ENCODE measurements at regions not wholly inside any gene's neighbourhood (a gene's known extent, or its start where the extent isn't known, plus 50 kb on each side); places are given as distances from the start of the nearest gene placed in this dataset.

DNA sequence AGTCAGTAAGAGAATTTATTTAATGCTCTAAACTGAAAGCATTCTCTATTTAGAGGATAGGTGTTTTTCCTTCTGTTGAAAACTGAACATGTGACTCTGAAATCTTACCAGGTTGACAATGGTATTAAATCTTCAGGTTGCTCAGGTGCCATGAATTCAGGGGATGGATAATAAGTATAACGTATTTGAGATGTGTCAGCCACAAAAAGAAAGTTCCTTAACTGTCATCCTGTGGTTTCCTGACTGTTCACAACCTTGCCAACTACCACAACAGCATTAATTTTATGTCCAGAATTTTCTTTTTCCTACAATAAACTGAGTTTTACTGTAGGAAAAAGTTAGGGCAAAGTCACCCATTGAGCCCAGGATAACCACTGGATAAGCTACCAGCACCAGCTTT lies 243.3 kb upstream of the PSMD7 start:
- DNase-seq (ENCODE audit: low spot score) (no peak), ATAC-seq (ENCODE audit: low read depth) (no peak)
- Histone ChIP-seq H3K9me3 (ENCODE audit: severe bottlenecking) (no peaks in the 10 kb centered on the region), H3K27ac (ENCODE audit: poor library complexity, severe bottlenecking) (no peak overlapping the region), H3K4me3 (ENCODE audit: severe bottlenecking) (no peak overlapping the region), H3K4me1 (ENCODE audit: insufficient read depth, poor library complexity, severe bottlenecking) (no peaks in the 10 kb centered on the region), H3K27me3 (ENCODE audit: insufficient read depth, poor library complexity, severe bottlenecking) (peaks cover 5% of the 10 kb centered on the region), H3K36me3 (ENCODE audit: low read depth) (no peaks in the 10 kb centered on the region)
- TF ChIP-seq, protein P1, sequence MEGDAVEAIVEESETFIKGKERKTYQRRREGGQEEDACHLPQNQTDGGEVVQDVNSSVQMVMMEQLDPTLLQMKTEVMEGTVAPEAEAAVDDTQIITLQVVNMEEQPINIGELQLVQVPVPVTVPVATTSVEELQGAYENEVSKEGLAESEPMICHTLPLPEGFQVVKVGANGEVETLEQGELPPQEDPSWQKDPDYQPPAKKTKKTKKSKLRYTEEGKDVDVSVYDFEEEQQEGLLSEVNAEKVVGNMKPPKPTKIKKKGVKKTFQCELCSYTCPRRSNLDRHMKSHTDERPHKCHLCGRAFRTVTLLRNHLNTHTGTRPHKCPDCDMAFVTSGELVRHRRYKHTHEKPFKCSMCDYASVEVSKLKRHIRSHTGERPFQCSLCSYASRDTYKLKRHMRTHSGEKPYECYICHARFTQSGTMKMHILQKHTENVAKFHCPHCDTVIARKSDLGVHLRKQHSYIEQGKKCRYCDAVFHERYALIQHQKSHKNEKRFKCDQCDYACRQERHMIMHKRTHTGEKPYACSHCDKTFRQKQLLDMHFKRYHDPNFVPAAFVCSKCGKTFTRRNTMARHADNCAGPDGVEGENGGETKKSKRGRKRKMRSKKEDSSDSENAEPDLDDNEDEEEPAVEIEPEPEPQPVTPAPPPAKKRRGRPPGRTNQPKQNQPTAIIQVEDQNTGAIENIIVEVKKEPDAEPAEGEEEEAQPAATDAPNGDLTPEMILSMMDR (IDR thresholded peaks at IDR 0.05; ENCODE audit: poor library complexity, severe bottlenecking), result no peak

DNA sequence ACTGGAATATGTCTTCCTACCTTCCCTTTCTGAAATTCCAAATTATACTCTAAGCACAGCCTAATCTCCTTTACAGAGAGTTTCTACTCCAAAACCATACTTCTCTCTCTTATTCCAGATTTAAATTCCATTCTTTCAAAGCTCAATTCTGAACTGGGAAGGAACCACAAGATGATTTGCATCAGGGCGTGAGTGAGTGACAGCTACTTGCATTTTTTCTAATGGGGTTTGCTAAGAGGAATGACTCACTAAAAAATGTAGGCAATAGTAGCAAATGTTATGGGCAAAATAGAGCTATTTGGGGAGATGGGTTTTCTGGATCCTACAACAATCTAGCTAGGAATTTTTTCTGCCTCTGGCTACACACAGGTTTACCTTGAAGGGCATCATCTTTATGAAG lies 244.6 kb upstream of the PSMD7 start:
- 0 out of 3 replicates have a peak, but pooled peaks have one; percentile 23 for ATAC-seq (ENCODE audit: low read depth)
- H3K4me1 ChIP-seq (ENCODE audit: insufficient read depth, poor library complexity, severe bottlenecking), result no peaks in the 10 kb centered on the region
- H3K27me3 ChIP-seq (ENCODE audit: insufficient read depth, poor library complexity, severe bottlenecking), result peaks cover 13% of the 10 kb centered on the region
- no peaks in the 10 kb centered on the region for H3K36me3 ChIP-seq (ENCODE audit: low read depth)
- DNase-seq (ENCODE audit: low spot score), result no peak
- H3K4me3 ChIP-seq (ENCODE audit: severe bottlenecking), result no peak overlapping the region
- no peak overlapping the region for H3K27ac ChIP-seq (ENCODE audit: poor library complexity, severe bottlenecking)
- TF ChIP-seq, protein P1 (IDR thresholded peaks at IDR 0.05; ENCODE audit: poor library complexity, severe bottlenecking), result no peak
- H3K9me3 ChIP-seq (ENCODE audit: severe bottlenecking), result no peaks in the 10 kb centered on the region

DNA sequence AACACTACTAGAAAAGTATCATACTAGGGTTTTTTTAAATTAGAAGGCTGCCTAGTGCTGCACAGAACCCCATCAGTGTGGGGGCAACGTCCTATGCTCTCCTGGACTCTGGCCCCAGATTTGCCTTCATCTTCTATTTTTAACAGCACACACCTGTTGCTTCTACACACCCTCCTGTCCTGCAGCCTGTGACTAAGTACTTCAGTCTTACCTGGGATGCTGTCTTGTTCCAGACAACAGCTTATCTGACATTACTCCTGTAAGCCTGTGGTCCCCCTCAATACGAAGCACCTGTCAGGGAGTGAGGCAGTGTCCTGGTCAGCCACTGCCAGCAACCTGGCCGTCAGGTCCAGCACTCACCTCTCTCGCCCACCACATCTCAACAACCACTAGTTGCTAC lies 247.6 kb upstream of the PSMD7 start:
- Histone ChIP-seq H3K4me3 (ENCODE audit: severe bottlenecking) (no peak overlapping the region), H3K36me3 (ENCODE audit: low read depth) (no peaks in the 10 kb centered on the region), H3K27ac (ENCODE audit: poor library complexity, severe bottlenecking) (no peak overlapping the region), H3K27me3 (ENCODE audit: insufficient read depth, poor library complexity, severe bottlenecking) (peaks cover 25% of the 10 kb centered on the region), H3K9me3 (ENCODE audit: severe bottlenecking) (no peaks in the 10 kb centered on the region), H3K4me1 (ENCODE audit: insufficient read depth, poor library complexity, severe bottlenecking) (no peaks in the 10 kb centered on the region)
- ATAC-seq (ENCODE audit: low read depth), result no peak
- DNase-seq (ENCODE audit: low spot score), result no peak
- TF ChIP-seq, protein P1 (IDR thresholded peaks at IDR 0.05; ENCODE audit: poor library complexity, severe bottlenecking), result no peak

DNA sequence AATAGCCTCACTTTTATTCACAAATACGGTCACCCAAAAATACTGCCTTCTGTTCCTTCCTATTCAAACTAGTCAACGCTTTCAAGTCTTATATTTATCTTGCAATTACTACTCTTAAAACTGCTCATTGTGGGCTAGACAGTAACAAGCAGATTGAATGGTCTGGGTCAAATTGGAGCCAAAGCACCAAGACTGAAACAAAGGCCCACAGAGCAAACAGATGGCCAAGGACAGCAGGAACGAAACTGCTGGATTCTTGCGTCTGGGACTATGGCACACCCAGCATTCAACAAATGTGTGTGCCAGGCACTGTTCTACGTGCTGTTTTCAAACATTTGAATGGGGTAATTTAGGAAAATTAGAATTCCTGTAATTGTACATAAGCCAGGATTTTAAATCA lies 250.1 kb upstream of the PSMD7 start:
- ATAC-seq (ENCODE audit: low read depth), result no peak
- TF ChIP-seq, protein P1 (IDR thresholded peaks at IDR 0.05; ENCODE audit: poor library complexity, severe bottlenecking), result no peak
- Histone ChIP-seq H3K4me3 (ENCODE audit: severe bottlenecking) (no peak overlapping the region), H3K27me3 (ENCODE audit: insufficient read depth, poor library complexity, severe bottlenecking) (peaks cover 30% of the 10 kb centered on the region), H3K27ac (ENCODE audit: poor library complexity, severe bottlenecking) (no peak overlapping the region), H3K4me1 (ENCODE audit: insufficient read depth, poor library complexity, severe bottlenecking) (peaks cover 3% of the 10 kb centered on the region), H3K36me3 (ENCODE audit: low read depth) (no peaks in the 10 kb centered on the region), H3K9me3 (ENCODE audit: severe bottlenecking) (no peaks in the 10 kb centered on the region)
- DNase-seq (ENCODE audit: low spot score), result no peak

DNA sequence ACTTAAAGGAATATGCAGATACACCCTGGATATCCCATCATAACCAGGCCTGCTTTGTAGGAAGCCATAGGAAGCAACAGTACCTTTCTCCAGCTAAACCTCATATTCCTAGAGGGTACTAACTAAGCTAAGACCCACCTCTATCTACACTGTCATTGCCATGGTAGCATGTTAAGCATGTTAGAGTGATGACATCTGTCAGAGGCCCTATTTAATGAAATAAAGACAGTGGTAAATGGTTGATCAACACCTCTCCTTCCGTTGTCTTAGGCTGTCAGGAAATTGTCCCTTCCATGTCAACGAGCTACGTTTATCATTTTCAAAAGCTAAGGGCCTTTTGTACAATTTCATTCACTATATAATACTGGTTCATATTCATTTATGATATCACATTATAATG lies 251.1 kb upstream of the PSMD7 start:
- DNase-seq (ENCODE audit: low spot score) (no peak), ATAC-seq (ENCODE audit: low read depth) (no peak)
- H3K4me1 ChIP-seq (ENCODE audit: insufficient read depth, poor library complexity, severe bottlenecking), result peaks cover 3% of the 10 kb centered on the region
- no peak overlapping the region for H3K27ac ChIP-seq (ENCODE audit: poor library complexity, severe bottlenecking)
- H3K36me3 ChIP-seq (ENCODE audit: low read depth), result no peaks in the 10 kb centered on the region
- no peaks in the 10 kb centered on the region for H3K9me3 ChIP-seq (ENCODE audit: severe bottlenecking)
- peaks cover 34% of the 10 kb centered on the region for H3K27me3 ChIP-seq (ENCODE audit: insufficient read depth, poor library complexity, severe bottlenecking)
- TF ChIP-seq, protein P1 (IDR thresholded peaks at IDR 0.05; ENCODE audit: poor library complexity, severe bottlenecking), result no peak
- no peak overlapping the region for H3K4me3 ChIP-seq (ENCODE audit: severe bottlenecking)
